A172 (cell line): ENCODE measurements at regions not wholly inside any gene's neighbourhood (a gene's known extent, or its start where the extent isn't known, plus 50 kb on each side); places are given as distances from the start of the nearest gene placed in this dataset.
A peak's percentile ranks its signal among the peaks of the same experiment; 100 is the strongest.

Source experiments
- DNase-seq: peaks from one replicate; pipeline ENCODE4 v3.0.0-alpha.2; 2015; ENCODE audit warnings: low spot score

DNA sequence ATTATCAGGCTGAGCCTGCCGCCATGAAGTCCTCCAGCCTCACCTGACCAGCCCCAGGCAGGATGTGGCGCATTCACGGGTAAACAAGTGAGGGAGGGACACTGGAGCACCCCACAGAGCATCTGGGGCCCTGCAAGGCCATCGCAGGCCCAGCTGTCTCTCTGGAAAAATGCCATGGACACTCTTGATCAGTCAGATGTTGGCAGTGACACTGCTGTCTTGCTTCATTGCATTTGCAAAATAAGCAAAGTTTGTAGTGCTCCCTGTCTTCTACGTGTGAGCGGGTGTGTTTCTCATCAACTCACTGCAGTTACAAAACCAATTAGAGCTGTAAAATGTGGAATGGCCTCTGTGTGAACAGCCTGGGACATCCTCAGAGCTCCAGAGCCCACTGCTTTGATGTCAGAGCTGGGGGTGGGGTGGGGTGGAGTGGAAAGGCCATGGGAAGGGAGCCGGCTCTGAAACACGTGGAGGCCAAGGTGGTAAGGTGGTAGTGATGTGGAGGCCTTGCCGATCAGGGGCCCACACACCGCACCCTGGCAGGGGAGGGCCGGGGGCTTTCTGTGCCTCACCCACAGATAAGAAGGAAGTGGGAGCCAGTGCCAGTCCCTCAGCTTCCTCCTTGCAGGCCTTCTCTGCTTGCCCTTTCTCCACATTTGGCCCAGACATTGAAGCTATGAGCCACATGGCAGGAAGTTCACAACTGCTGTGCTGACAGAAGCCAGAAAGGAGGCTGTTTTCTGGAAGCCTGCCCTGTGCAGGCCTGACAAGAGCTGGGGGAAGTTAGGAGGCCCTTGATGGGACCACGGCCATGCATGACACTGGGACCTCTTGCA, 254.9 kb downstream of the RHOU start:
- no peak for DNase-seq

DNA sequence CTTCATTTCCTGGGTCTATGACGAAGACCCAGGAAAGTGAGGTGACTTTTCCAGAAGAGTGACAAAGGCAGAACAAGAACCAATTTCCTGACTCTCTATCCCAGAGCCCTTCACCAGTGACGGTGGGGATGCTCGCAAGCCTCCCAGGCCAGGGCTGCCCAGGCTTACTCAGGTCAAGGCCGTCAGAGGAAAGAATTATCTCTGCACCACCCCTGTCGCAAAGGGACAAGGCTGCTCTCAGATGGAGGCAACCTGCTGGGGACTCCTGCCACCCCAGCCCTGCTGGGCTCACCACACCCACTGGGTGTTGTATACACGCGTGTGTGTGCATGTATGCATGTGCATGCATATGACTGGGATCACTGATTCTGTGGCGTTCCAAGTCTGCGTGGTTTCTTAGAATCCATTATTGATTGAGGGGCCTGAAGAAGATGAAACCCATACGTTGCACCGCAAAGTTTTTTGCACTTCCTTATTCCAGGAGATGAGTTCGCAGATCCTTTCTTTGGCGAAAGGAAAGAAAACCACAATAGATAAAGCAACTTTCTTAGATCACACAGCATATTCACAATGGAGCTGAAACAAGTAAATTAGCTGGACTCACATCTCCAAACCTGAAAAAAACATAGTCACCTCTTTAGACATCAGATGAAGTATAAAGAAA, 255.8 kb downstream of the RHOU start:
- DNase-seq, result no peak

DNA sequence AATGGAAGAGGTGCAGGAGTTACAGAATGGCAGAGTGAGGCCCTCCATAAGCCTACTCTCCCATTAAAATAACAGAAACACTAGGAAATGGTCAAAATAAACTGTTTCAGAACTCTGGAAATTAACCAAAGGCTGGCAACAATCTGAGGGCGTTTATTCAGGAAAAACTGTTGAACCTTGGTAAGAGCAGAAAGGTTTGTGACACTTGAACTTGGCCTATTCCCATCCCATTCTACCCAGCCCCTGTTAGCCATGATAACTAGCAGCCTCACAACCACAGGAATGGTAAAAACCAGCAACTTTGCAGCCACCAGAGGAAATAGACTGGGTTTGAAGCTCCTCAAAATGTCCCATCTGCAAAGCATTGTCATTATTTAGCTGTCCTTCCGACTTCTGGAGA, 256.8 kb downstream of the RHOU start:
- no peak for DNase-seq

- no peak for DNase-seq
These were observed 257.7 kb downstream of the RHOU start for GRCh38 chr1:228992907-228993535.

- no peak for DNase-seq
These were observed 259.7 kb downstream of the RHOU start for GRCh38 chr1:228994676-228995594.

GRCh38 chr1:228996281-228996680, 261.0 kb downstream of the RHOU start:
- DNase-seq, result no peak

DNA sequence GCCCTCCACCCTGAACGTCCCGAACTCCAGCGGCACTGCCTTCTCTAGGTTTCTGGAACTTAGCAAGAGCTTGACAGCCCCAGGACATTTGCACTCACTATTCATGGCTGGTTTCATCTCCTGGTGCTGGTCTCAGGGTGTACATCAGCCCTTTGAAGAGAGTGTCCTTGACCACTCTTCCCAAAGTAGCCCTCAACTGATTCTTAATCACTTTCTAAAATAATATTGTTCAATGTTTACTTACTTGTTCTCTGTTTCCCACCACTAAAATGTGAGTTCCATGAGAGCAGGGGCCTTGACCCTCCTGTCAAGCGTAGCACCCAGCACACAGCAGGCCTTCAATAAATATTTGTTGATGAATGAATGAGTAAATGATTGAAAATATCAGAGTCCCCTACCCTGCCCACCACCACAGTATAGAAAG, 262.5 kb downstream of the RHOU start:
- DNase-seq, result no peak

DNA sequence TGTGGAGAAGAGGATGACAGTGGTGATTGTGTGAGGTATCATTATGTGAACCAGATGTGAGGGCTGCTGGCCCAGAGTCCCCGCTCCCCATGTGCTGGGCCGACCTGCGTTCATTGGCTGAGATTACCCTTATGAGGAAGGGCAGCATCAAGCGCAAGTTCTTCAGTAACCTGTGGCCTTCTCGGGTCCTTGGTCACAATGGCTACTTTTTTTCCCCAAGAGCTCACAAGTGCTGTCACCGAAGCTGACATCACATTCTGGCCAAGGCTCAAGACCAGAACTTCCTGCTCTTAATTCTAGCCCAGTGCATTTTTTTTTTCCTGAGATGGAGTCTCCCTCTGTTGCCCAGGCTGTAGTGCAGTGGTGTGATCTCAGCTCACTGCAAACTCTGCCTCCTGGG, 262.9 kb downstream of the RHOU start:
- DNase-seq, result no peak

- no peak for DNase-seq
These were observed 264.3 kb downstream of the RHOU start for GRCh38 chr1:228999446-229000170.

DNA sequence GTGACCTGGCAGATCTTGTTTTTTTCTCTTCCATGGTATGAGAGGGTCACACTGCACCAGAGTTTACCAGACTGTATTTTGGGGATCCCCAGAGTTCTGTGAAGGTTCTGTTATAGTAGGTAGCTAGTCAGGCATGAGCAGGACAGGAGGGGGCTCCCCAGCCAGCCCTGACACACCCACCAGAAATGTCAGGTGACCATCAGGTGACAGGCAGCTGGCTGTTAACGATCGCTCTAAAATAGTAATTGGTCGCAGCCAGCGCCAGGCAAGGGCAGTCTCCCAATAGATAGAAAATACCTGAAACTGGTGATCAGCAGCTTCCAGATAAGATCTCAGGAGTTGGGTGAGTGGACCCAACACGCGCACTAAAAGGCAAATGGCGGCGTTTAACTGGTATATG, 264.9 kb downstream of the RHOU start:
- no peak for DNase-seq

DNA sequence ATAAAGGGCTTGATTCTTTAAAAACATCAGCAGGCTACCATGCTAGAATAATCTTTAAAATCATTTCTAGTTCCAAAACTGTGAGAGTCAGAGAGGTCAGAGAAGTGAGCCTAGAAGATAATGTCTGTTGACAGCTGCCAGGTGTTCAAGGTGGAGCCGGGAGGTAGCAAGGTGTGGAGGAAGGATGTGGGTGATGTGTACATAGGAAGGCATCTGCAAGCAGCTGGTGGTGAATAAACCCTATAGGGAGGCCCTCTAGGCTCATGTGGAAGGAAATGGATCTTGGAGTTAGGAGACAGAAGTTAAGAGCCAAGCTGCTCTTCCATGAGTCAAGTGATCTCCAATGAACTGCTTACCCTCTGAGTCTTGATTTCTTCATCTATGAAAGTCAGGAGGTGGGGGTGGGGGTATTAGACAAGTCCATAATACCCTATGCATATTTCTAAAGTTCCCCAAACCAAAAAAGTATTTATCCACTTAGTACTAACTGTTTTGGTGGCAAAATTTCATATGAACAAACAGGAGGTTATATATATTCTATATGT, 266.3 kb downstream of the RHOU start:
- no peak for DNase-seq

- DNase-seq, result no peak
These were observed 266.8 kb downstream of the RHOU start for GRCh38 chr1:229002037-229002436.

DNA sequence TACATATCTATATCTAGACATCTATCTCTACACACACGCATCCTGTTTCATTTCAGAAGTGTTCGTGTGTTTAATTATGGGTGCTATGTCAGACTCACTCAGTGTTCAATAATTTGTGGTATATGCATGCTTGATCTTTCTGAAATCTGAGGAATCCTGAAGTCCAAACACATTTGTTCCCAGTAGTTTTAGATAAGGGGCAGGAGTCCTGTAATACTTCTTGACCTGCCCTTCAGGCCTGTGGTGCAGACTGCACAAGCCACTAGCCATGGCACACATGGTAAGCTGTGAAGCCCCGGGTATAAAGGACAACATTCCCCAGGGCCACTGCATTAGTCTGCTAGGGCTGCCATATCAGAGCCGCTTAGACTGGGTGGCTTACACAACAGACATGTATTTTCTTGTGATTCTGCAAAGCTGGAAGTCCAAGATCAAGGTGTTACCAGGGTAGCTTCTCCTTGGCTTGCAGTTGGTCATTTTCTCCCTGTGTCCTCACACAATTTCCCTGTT, 267.2 kb downstream of the RHOU start:
- DNase-seq, result no peak

- DNase-seq, result no peak
These were observed 267.5 kb upstream of the RAB4A start for GRCh38 chr1:229003233-229004031.

DNA sequence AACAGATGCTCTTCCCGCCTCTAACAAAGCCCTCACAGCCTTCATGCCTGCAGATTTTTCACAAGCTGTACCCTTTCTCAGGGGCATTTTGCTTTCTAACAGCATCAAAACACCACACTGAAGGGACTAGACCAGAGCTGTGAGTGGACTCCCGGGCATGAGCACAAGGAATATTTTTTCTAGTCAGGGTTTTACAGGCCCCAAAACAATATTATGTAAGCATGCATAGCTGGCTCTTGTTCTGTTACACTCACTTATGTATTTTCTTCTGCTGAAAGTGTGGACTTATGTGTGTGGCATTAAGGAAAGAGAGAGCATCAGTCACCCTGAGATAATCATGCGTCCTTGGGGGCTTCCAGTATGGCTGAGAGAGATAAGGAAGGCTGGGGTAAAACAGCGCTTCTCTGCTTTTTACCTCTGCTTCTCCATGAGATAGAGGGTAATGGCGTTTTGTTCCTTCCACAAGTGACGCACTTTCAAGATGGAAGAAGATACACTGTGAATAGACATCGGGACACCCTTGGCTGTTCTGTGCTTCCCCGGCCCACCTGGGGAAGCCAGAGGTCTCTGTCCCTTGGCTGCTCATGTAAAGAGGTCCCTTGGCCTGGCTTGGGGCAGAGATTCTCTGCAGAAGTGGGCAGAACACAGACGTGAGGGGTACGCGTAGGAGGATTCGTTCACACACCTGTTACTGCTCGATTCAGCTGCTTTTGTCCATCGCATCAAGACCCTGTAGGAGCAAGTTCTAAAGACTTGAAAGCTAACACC, 266.7 kb upstream of the RAB4A start:
- DNase-seq, result no peak

- no peak for DNase-seq
These were observed 265.8 kb upstream of the RAB4A start for GRCh38 chr1:229005097-229005496.

- DNase-seq, result no peak
These were observed 265.4 kb upstream of the RAB4A start for GRCh38 chr1:229005556-229005955.

GRCh38 chr1:229006121-229006870, 264.6 kb upstream of the RAB4A start:
- peak; percentile 82 for DNase-seq
